ENCODE measurements at regions not wholly inside any gene's neighbourhood (a gene's known extent, or its start where the extent isn't known, plus 50 kb on each side); places are given as distances from the start of the nearest gene placed in this dataset.
"Not testable (repeated sequence)": the region's sequence is repeated elsewhere in the genome, so short reads cannot be mapped to it uniquely, and the experiment has no call there.

DNA sequence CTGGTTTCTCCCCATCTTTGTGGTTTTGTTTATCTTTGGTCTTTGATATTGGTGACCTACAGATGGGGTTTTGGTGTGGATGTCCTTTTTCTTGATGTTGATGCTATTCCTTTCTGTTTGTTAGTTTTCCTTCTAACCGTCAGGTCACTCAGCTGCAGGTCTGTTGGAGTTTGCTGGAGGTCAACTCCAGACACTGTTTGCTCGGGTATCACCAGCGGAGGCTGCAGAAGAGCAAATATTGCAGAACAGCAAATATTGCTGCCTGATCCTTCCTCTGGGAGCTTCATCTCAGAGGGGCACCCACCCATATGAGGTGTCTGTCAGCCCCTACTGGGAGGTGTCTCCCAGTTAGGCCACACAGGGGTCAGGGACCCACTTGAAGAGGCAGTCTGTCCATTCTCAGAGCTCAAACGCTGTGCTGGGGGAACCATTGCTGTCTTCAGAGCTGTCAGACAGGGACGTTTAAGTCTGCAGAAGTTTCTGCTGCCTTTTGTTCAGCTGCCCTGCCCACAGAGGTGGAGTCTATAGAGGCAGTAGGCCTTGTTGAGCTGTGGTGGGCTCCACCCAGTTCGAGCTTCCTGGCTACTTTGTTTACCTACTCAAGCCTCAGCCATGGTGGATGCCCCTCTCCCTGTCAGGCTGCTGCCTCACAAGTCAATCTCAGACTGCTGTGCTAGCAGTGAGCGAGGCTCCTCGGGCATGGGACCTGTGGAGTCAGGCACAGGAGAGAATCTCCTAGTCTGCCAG is 94.8 kb upstream of the BNIP2 start:
- DNase-seq (ENCODE audit: low read depth): not testable (repeated sequence)

GRCh38 chr15:59779110-59779509 is 90.0 kb upstream of the BNIP2 start:
- no peak for DNase-seq (ENCODE audit: low read depth)

- DNase-seq (ENCODE audit: low read depth): no peak
Measured at GRCh38 chr15:59764775-59765174, 75.7 kb upstream of the BNIP2 start.

DNA sequence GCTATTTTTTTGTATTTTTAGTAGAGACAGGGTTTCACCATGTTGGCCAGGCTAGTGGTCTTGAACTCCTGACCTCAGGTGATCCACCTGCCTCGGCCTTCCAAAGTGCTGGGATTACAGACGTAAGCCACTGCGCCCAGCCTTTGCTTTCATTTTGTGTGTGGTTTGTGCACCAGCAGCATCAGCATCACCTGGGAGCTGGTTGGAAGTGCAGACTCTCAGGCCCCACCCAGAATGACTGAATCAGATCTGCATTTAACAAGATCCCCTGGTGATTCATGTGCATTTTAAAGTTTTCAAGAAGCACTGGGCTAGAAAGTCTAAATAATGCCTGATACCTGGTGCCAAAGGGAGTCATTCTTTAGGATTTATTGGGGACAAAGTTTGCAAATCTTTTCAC is 73.4 kb upstream of the BNIP2 start:
- no peak for DNase-seq (ENCODE audit: low read depth)

GRCh38 chr15:59760256-59760655 is 71.1 kb upstream of the BNIP2 start:
- not testable (repeated sequence) for DNase-seq (ENCODE audit: low read depth)

DNA sequence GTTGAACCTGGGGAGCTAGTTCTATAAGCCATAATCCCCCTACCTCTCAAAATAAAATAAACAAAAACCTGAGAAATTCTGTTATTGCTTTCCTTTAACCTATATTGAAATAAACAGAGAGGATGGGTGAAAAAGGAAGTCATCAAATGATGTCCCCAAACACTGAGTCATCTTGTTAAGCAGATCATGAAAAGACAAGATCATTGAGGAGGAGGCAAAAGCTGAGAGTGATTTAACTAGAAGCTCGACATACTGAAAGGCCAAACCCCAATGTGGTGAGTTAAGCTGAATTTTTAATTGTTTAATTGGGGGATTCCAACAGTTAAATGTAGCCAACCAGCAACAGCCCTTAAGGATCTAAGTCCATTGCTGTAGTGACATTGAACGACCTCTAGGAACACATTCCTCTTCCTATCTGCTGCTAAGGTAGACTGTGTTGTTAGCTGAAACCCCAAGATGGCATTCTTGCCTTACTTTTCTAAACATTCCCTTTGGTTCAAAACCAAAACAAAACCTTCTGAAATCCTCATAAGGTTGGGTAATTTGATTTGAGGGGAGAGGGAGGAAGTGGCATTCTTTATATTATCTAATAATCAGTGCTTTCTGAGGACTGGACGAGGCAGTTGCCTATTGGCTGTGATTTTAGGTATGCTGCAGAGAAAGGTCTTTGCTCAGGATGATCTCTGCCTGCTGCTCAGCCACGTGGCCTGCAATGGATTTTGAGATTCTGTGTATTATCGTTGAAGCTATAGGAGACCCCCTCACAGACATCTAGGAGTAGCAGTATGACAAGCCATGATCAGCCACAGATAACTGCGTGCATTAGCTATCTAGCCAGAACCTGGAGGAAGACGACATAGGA is 62.7 kb upstream of the BNIP2 start:
- DNase-seq (ENCODE audit: low read depth): no peak

- DNase-seq (ENCODE audit: low read depth): no peak
Measured at GRCh38 chr15:59746777-59747176, 57.7 kb upstream of the BNIP2 start.

- no peak for DNase-seq (ENCODE audit: low read depth)
Measured at GRCh38 chr15:59741274-59741906, 52.3 kb upstream of the BNIP2 start.

DNA sequence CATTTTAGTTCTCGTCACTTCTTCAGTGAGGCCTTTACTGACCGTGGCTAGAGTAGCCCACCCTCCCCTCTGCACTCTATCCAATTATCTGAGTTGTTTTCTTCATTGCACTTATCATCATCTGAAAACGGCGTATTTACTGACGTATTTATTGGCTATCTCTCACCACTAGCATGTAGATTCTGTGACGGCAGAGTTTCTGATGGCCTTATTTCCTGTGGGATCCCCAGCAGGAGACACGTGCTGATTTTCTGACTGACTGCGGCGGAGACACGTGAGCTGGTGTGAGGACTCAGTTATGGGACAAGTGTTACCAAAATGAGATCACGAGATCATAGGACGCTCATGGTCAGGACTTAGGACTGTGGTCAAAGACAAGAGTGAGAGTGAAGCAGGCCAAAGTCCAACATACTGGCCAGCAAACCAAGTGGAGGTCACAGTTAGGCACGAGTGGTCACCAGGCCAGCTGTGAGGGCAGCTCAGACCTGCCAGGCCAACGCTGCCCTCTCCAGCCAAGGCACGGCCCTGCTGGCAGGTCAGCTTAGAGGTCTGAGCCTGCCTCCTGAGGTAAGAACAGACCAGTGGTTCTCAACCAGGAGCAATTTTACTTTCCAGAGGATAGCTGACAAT is 50.6 kb upstream of the BNIP2 start:
- DNase-seq (ENCODE audit: low read depth): no peak

Data from HS-5 (cell line).